Smooth muscle cell (in vitro differentiated cells): ENCODE measurements at regions not wholly inside any gene's neighbourhood (a gene's known extent, or its start where the extent isn't known, plus 50 kb on each side); places are given as distances from the start of the nearest gene placed in this dataset.

ENCODE experiments used
- DNase-seq: peaks from one replicate; lab custom pipeline; 2025; ENCODE audit not compliant: unreplicated experiment; lab: John Stamatoyannopoulos, UW
- H2AFZ ChIP-seq: fragments of 200-600 bp; sonication (generic); 2 replicates; pipeline ENCODE4 v1.6.0; 2016; ENCODE audit warnings: antibody characterized with exemption, low read depth, mild to moderate bottlenecking
- H3F3A ChIP-seq: fragments of 200-600 bp; sonication (generic); 2 replicates; pipeline ENCODE4 v1.6.0; 2017; ENCODE audit warnings: antibody characterized with exemption, low read depth
- H3K27ac ChIP-seq: fragments of 200-600 bp; sonication (generic); 2 replicates; pipeline ENCODE4 v1.5.1; 2016; ENCODE audit warnings: low read depth, mild to moderate bottlenecking
- H3K27me3 ChIP-seq: fragments of 200-600 bp; sonication (generic); 2 replicates; pipeline ENCODE4 v1.6.1; 2016; ENCODE audit warnings: low read depth, mild to moderate bottlenecking
- H3K36me3 ChIP-seq: fragments of 200-600 bp; sonication (generic); 2 replicates; pipeline ENCODE4 v1.5.1; 2016; ENCODE audit warnings: low read depth
- H3K4me1 ChIP-seq: fragments of 200-600 bp; sonication (generic); 2 replicates; pipeline ENCODE4 v1.5.1; 2016; ENCODE audit warnings: low read depth
- H3K4me2 ChIP-seq: fragments of 200-600 bp; sonication (generic); 2 replicates; pipeline ENCODE4 v1.6.0; 2016; ENCODE audit warnings: mild to moderate bottlenecking
- H3K4me3 ChIP-seq: fragments of 200-600 bp; sonication (generic); 2 replicates; pipeline ENCODE4 v1.5.1; 2016; ENCODE audit warnings: mild to moderate bottlenecking
- H3K79me2 ChIP-seq: fragments of 200-600 bp; sonication (generic); 2 replicates; pipeline ENCODE4 v1.6.0; 2016; ENCODE audit warnings: low read depth, mild to moderate bottlenecking
- H3K9ac ChIP-seq: fragments of 200-600 bp; sonication (generic); 2 replicates; pipeline ENCODE4 v1.6.0; 2016; ENCODE audit warnings: low read depth
- H3K9me3 ChIP-seq: fragments of 200-600 bp; sonication (generic); replicated peaks from 2 replicates; pipeline ENCODE4 v1.5.1; 2016; ENCODE audit warnings: low read depth
- H4K20me1 ChIP-seq: fragments of 200-600 bp; sonication (generic); 2 replicates; pipeline ENCODE4 v1.6.0; 2016; ENCODE audit warnings: low read depth
- WGBS: methylation state at CpG from one replicate; pipeline ENCODE4 v1.1.7; 2016; ENCODE audit warnings: low lambda C conversion rate; 5-methylcytosine and 5-hydroxymethylcytosine counted together
- TF ChIP-seq, protein P1 (sequence below): fragments of 200-600 bp; sonication (generic); IDR thresholded peaks from 2 replicates; pipeline ENCODE4 v1.5.1; 2017; ENCODE audit warnings: borderline replicate concordance, mild to moderate bottlenecking, antibody characterized with exemption; ENCODE audit not compliant: insufficient read depth, poor library complexity, severe bottlenecking

GRCh38 chr13:109656206-109656605 lies 130.2 kb downstream of the IRS2 start:
- Histone ChIP-seq H3K4me2 (no peak overlapping the region), H3K27ac (no peak overlapping the region), H3K4me3 (no peak overlapping the region), H3K79me2 (no peaks in the 10 kb centered on the region), H3K4me1 (no peaks in the 10 kb centered on the region), H4K20me1 (no peaks in the 10 kb centered on the region), H3K9me3 (no peaks in the 10 kb centered on the region), H3K36me3 (no peaks in the 10 kb centered on the region), H3K27me3 (no peaks in the 10 kb centered on the region), H3F3A (no peaks in the 10 kb centered on the region), H2AFZ (no peak overlapping the region), H3K9ac (no peak overlapping the region)
- DNase-seq, result no peak
- 82% methylated on average over 2 of the region's 2 CpGs for WGBS
- TF ChIP-seq, protein P1, sequence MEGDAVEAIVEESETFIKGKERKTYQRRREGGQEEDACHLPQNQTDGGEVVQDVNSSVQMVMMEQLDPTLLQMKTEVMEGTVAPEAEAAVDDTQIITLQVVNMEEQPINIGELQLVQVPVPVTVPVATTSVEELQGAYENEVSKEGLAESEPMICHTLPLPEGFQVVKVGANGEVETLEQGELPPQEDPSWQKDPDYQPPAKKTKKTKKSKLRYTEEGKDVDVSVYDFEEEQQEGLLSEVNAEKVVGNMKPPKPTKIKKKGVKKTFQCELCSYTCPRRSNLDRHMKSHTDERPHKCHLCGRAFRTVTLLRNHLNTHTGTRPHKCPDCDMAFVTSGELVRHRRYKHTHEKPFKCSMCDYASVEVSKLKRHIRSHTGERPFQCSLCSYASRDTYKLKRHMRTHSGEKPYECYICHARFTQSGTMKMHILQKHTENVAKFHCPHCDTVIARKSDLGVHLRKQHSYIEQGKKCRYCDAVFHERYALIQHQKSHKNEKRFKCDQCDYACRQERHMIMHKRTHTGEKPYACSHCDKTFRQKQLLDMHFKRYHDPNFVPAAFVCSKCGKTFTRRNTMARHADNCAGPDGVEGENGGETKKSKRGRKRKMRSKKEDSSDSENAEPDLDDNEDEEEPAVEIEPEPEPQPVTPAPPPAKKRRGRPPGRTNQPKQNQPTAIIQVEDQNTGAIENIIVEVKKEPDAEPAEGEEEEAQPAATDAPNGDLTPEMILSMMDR, result no peak

DNA sequence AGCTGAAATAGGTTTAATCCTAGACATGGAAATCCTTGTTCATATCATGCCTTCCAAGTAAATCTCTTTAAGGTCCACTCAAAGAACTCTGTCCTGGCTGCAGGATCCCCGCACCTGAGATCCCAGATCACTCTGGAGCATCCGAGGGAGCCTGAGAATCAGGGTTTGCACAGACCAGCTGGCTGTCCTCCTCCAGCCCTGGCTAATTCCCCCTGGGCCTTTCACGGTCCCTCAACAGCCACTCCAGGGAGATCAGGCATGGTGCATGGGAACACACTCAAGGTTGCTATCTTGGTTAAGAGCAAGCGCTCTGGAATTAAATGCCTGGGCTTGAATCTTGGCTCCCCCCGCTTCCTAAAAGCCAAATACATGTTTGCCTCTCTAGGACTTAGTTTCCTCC lies 130.8 kb downstream of the IRS2 start:
- WGBS, result 87% methylated on average over 5 of the region's 5 CpGs
- no peak overlapping the region for H2AFZ ChIP-seq
- H3K9ac ChIP-seq, result no peak overlapping the region
- TF ChIP-seq, protein P1, result no peak
- no peaks in the 10 kb centered on the region for H3K9me3 ChIP-seq
- H3K79me2 ChIP-seq, result no peaks in the 10 kb centered on the region
- H3K4me2 ChIP-seq, result no peak overlapping the region
- H3K4me3 ChIP-seq, result no peak overlapping the region
- H3K27ac ChIP-seq, result no peak overlapping the region
- H3K36me3 ChIP-seq, result no peaks in the 10 kb centered on the region
- no peaks in the 10 kb centered on the region for H3K27me3 ChIP-seq
- DNase-seq, result no peak
- H4K20me1 ChIP-seq, result no peaks in the 10 kb centered on the region
- no peaks in the 10 kb centered on the region for H3F3A ChIP-seq
- no peaks in the 10 kb centered on the region for H3K4me1 ChIP-seq

DNA sequence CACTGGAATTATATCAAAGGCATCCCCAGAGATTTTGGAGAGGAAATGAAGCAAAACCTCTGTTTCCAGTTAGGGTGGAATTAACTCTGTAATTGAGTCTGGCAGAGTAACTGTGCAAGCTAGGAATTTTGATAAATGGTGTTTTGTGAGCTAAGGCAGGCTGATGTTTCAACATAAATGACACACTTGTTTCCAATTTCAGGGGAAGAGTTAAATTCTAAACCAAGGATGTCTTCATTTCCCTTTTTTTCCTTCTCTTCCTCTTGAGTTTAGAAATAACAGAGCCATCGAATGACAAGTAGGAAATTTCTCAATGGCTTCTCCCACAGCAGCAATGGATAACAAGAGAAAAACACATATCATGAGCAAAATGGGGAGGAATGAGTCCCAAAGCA lies 131.2 kb downstream of the IRS2 start:
- H3K4me2 ChIP-seq, result no peak overlapping the region
- H3K36me3 ChIP-seq, result no peaks in the 10 kb centered on the region
- H3K9ac ChIP-seq, result no peak overlapping the region

More for the DNA sequence above, 131.2 kb downstream of the IRS2 start:
- Histone ChIP-seq H3K27ac (no peak overlapping the region), H2AFZ (no peak overlapping the region), H3K4me1 (no peaks in the 10 kb centered on the region), H3K27me3 (no peaks in the 10 kb centered on the region), H3F3A (no peaks in the 10 kb centered on the region), H3K4me3 (no peak overlapping the region), H4K20me1 (no peaks in the 10 kb centered on the region), H3K79me2 (no peaks in the 10 kb centered on the region), H3K9me3 (no peaks in the 10 kb centered on the region)
- DNase-seq, result no peak
- WGBS, result 62% methylated on average over 1 of the region's 1 CpG
- TF ChIP-seq, protein P1, result no peak
